ENCODE measurements at regions not wholly inside any gene's neighbourhood (a gene's known extent, or its start where the extent isn't known, plus 50 kb on each side); places are given as distances from the start of the nearest gene placed in this dataset.
"Not testable (repeated sequence)": the region's sequence is repeated elsewhere in the genome, so short reads cannot be mapped to it uniquely, and the experiment has no call there.

DNA sequence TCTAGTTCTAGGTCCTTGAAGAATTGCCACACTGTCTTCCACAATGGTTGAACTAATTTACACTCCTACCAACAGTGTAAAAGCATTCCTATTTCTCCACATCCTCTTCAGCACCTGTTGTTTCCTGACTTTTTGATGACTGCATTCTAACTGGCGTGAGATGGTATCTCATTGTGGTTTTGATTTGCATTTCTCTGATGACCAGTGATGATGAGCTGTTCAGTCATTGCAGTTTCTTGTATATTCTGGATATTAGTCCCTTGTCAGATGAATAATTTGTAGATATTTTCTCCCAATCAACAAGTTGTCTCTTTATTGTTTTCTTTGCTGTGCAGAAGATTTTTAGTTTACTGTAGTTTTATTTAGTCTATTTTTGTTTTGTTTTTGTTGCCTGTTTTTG, 812.3 kb upstream of the ACO1 start:
- intact Hi-C loops (cut with micrococcal nuclease) = not testable (repeated sequence)

DNA sequence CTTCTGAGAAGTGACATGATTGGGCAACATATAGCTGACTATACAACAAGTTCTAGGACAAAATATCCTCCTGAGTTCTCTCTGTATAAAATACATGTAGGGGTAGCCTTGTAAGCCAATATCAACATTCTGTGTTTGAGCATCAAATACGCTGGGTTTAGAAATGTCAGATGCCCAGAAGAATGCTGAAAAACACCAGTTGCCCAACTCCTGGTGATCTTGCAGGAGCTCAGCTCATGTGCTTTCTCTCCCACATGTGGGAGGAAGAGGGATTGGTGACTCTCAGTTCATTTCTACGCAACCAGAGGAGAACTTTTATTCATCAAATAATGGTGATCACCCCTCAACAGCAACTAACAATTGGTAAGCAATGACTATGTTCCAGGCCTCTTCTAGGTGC, 810.9 kb upstream of the ACO1 start:
- intact Hi-C loops (cut with micrococcal nuclease) = no loop called here

DNA sequence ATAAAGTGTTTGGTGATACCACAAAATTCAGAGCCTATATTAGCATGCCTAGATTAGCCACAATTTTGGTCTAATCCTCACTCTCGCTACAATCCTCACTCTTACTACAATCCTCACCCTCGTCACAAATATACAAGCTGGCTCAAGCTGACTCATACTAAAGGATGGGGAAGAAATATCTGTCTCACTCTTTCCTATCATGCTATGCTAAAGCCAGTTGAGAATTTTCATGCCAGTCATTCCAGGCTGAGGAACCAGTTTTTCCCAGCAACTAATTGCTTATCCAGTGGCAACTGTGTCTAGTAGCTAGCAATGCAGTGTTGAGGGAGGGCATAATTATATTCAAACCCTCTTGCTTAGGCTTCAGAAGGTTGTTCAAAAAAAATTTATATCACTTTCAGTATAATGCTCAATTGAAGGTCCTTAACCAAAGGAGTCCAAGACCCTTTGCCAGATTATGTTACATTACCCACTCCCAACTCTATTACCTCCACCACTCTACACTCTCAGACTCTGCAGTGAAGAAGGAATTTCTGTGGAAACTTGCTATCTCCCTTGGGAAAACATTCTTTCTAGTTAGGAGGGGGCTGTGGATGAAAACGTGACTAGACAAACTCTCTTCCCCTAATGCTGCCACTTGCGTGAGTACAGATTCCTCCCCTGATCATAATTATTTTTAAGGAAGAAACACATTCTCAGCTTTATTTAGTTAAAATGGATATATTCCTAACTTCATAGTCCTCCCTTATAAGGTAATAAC, 810.3 kb upstream of the ACO1 start:
- intact Hi-C loops (cut with micrococcal nuclease) = no loop called here

DNA sequence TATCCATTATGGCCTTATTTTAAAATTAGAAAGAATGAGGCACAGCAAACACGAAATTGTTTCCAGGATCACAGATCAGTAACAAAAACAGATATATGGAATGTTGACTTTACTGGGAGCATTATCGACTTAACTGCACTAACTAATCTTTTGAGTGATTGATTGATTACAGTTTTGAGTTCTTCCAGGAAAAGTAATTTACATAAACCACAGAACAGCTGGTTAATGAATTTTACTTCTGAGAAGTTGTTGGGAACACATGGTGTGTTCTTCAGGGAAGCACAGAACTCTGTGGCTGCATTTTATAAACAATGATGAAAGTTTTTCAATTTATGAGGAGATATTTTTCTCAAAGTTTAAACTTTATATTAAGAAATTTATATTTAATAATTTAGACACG, 802.4 kb upstream of the ACO1 start:
- intact Hi-C loops (cut with micrococcal nuclease) = no loop called here

DNA sequence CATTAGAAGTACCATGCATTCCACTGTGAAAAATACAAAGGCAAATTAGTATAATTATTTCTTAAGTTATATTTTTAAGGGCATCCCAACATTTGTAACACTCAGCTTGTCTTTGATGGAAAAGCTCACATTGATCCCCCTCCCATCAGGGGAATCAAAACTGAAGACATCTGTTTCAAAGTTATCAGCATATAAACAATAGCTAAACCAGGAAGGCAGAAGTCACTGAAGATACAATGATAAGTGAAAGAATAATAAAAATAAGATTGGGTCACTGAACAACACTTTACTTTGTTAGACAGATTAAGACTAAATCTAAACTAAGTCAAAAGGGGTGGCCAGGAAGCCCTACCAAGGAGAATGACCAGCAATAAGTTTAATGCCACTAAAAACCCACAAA, 801.9 kb upstream of the ACO1 start:
- intact Hi-C loops (cut with micrococcal nuclease) = no loop called here

- intact Hi-C loops (cut with micrococcal nuclease) = no loop called here
Observed at GRCh38 chr9:31585158-31585557, 799.3 kb upstream of the ACO1 start.

- intact Hi-C loops (cut with micrococcal nuclease) = no loop called here
Observed at GRCh38 chr9:31587146-31587545, 797.3 kb upstream of the ACO1 start.

- intact Hi-C loops (cut with micrococcal nuclease) = no loop called here
Observed at GRCh38 chr9:31588006-31588405, 796.4 kb upstream of the ACO1 start.

GRCh38 chr9:31588756-31589155, 795.7 kb upstream of the ACO1 start:
- intact Hi-C loops (cut with micrococcal nuclease) = no loop called here

GRCh38 chr9:31590091-31590490, 794.4 kb upstream of the ACO1 start:
- intact Hi-C loops (cut with micrococcal nuclease) = no loop called here

GRCh38 chr9:31597086-31597485, 787.4 kb upstream of the ACO1 start:
- intact Hi-C loops (cut with micrococcal nuclease) = not testable (repeated sequence)

- intact Hi-C loops (cut with micrococcal nuclease) = no loop called here
Observed at GRCh38 chr9:31597977-31598376, 786.5 kb upstream of the ACO1 start.

- intact Hi-C loops (cut with micrococcal nuclease) = no loop called here
Observed at GRCh38 chr9:31601666-31602065, 782.8 kb upstream of the ACO1 start.

GRCh38 chr9:31604531-31604930, 779.9 kb upstream of the ACO1 start:
- intact Hi-C loops (cut with micrococcal nuclease) = no loop called here

GRCh38 chr9:31605164-31605563, 779.3 kb upstream of the ACO1 start:
- intact Hi-C loops (cut with micrococcal nuclease) = no loop called here

- intact Hi-C loops (cut with micrococcal nuclease) = no loop called here
Observed at GRCh38 chr9:31606678-31607077, 777.8 kb upstream of the ACO1 start.

- intact Hi-C loops (cut with micrococcal nuclease) = no loop called here
Observed at GRCh38 chr9:31608416-31608815, 776.0 kb upstream of the ACO1 start.

DNA sequence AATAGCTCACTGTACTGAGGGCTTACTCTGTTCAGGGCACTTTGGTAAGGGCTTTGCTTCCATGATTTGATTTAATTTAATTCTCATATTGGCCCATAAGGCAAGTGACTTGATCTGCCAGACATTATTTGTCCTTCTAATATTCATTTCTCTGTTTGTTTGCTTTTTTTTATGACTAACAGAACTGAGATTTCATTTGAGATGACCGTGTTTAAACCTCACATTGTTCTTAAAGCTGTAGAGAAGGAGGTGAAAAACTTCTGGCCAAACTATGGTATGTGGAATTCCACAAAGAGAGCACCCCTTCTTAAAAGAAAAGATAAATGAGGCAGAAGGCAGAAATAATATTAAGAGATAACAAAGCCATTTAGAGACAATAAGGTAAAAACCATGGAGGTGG, 775.6 kb upstream of the ACO1 start:
- intact Hi-C loops (cut with micrococcal nuclease) = no loop called here

- intact Hi-C loops (cut with micrococcal nuclease) = no loop called here
Observed at GRCh38 chr9:31612336-31613030, 772.0 kb upstream of the ACO1 start.

DNA sequence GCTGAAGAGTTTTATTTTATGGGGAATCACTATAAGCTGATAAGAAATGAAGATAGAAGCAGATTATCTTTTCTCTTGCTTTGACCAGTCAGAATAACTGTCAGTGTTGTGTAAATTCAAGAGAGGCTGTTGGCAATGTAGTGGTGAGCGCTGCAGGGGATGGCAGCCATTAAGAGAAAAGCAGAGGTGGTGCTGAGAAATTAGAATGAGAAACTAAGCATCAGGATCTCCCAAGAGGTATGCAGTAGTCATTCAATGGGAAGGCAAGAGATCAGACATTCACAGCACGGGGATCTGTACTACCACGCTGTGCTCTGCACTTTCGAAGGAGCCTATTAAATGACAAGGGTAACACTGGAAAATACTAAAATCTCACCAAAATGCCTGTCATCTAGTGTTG, 768.5 kb upstream of the ACO1 start:
- intact Hi-C loops (cut with micrococcal nuclease) = no loop called here

- intact Hi-C loops (cut with micrococcal nuclease) = no loop called here
Observed at GRCh38 chr9:31623511-31623910, 760.9 kb upstream of the ACO1 start.

DNA sequence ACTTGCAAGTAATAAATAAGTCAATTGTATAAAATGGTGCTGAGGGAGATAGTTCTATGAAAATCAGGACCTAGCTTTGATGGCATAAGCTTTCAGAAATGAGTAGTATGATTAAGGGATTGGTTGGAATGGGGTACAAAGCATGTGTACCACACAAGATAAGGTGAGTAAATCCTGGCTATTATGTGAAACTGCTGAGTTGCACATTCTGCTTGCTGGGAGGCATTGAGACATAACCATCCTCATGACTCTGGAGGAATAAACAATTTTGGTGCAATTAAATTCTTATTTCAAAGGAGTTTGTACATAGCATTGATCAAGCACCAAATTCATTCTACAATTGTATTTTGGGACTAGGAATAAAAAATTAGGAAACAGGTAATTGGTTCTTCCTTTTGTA, 755.2 kb upstream of the ACO1 start:
- intact Hi-C loops (cut with micrococcal nuclease) = loop anchor here (5.0 kb wide), 1 partner anchor 897 kb away; no protein-coding TSS in a partner anchor

- intact Hi-C loops (cut with micrococcal nuclease) = no loop called here
Observed at GRCh38 chr9:31637265-31637664, 747.2 kb upstream of the ACO1 start.

Measured in T-helper 2 cell treated with Interferon-gamma antibody and Interleukin-4, amounts not matched to agents 100 ng/mL and 5 ng/mL, for 36 hours (primary cell).